RCC 7860 (cell line): ENCODE measurements at regions not wholly inside any gene's neighbourhood (a gene's known extent, or its start where the extent isn't known, plus 50 kb on each side); places are given as distances from the start of the nearest gene placed in this dataset.

Source experiments
- DNase-seq: peaks from one replicate; pipeline ENCODE4 v3.0.0-alpha.2; 2015; ENCODE audit warnings: low spot score
- FAIRE-seq: peaks from 2 replicates; lab custom pipeline; 2012; peaks lifted over from hg19 to GRCh38; lab: Jason Lieb, UNC

GRCh38 chrX:51798701-51799100 lies 55.5 kb downstream of the GSPT2 start:
- no peak for DNase-seq
- FAIRE-seq, result no peak

- DNase-seq, result peak; percentile 8
- no peak for FAIRE-seq
Observed at GRCh38 chrX:51802917-51803688, 59.9 kb downstream of the GSPT2 start.

DNA sequence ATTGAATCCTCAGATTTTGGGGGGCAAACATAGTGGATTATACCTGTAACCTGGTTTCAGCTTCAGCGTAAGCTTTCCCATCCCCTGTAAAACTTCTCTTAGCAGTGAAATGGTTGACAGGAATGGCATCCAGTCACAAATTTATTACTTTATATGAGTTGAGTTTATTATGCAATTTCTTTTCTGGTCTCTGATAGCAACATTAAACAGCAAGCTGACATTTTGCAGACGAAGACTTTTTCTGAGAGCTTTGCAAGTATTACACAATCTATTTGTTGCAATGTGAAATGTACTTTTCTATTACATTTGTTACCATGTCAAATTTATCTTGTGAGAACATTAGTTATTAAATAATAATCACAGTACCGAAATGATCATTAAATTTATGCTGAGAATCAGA lies 60.6 kb downstream of the GSPT2 start:
- FAIRE-seq (no peak), DNase-seq (no peak)

GRCh38 chrX:51804741-51805140 lies 61.5 kb downstream of the GSPT2 start:
- no peak for DNase-seq
- FAIRE-seq, result no peak

DNA sequence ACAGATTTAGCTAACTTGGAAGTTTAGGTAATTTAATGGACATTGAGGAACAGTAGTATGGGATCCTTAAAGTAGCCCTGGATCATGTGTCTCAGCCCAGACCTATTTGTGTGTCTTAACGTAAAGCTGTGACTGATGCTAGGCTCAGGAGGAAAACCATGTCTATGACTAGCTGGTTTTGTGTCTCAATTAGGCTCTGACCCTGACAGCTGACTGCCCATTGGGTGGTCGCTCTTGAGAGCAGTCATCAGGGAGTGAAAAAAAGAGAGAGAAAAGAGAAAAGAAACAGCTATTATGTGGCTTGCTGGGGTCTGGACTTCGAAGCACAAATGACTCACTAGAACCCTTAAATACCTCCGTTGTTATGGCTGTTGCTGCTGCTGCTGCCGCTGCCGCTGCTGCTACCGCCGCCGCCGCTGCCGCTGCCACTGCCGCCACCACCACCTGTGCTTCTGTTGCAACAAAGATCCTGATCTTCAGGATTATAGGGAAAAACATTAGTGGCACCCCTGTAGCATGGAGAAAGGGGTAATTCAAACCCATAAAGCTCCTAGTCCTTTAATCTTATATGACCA lies 70.7 kb downstream of the GSPT2 start:
- FAIRE-seq (no peak), DNase-seq (no peak)

- DNase-seq, result no peak
Observed at GRCh38 chrX:51824061-51824460, 69.4 kb upstream of the MAGED1 start.

GRCh38 chrX:51825436-51825835 lies 68.0 kb upstream of the MAGED1 start:
- DNase-seq, result no peak
- no peak for FAIRE-seq

More at GRCh38 chrX:51824061-51824460, 69.4 kb upstream of the MAGED1 start:
- FAIRE-seq, result no peak

DNA sequence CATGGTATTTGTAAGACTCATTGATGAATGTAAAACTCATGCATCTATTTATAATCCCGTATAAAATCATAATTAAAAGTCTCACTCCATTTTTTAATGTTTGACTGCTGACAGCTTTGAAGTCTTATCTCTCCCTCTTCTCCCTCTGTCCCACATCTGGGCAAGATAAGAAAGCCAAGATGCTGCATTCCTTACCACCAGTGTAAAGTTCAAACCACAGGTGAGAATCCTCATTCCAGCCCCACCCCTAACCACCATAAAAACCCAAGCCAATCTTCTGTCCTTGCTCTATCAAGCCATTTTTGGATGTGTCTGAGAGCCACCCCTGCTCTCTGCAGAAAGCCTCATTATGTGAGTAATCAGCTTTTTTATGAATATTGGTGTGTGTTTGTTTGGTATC lies 59.3 kb upstream of the MAGED1 start:
- DNase-seq (no peak), FAIRE-seq (no peak)

- FAIRE-seq (no peak), DNase-seq (no peak)
Observed at GRCh38 chrX:51836823-51837222, 56.6 kb upstream of the MAGED1 start.

GRCh38 chrX:51837451-51837850 lies 56.0 kb upstream of the MAGED1 start:
- DNase-seq (no peak), FAIRE-seq (no peak)

GRCh38 chrX:51837921-51838320 lies 55.5 kb upstream of the MAGED1 start:
- FAIRE-seq, result no peak
- no peak for DNase-seq
